Endothelial cell of umbilical vein (primary cell): ENCODE measurements at regions not wholly inside any gene's neighbourhood (a gene's known extent, or its start where the extent isn't known, plus 50 kb on each side); places are given as distances from the start of the nearest gene placed in this dataset.

ENCODE experiments used
- BruUV-seq: library from RNA; stranded (reverse); fragments of 400-500 nt; replicated peaks from 2 replicates; lab custom pipeline; 2021; lab: Mats Ljungman, UMichigan
- CTCF ChIA-PET: fragments of 300-600, 350-600 bp; sonication (Branson Sonifier 250); formaldehyde crosslinking; loops from one replicate; lab custom pipeline; 2021; ENCODE audit warnings: antibody characterized with exemption, inconsistent platforms; lab: Charles Lee
- POLR2A ChIA-PET: fragments of 300-600, 350-600 bp; sonication (Branson Sonifier 250); formaldehyde crosslinking; loops from one replicate; lab custom pipeline; 2021; ENCODE audit warnings: antibody characterized with exemption, inconsistent platforms; lab: Charles Lee
- DNase-seq: peaks from one replicate; pipeline ENCODE4 v3.0.0-alpha.2; 2011; ENCODE audit warnings: low read depth, low spot score
- FAIRE-seq: peaks from 2 replicates; lab custom pipeline; 2011; peaks lifted over from hg19 to GRCh38; lab: Jason Lieb, UNC
- H2AFZ ChIP-seq: 2 replicates; pipeline ENCODE4 v1.6.0; 2012; ENCODE audit warnings: low read depth, low read length, control low read depth, inconsistent platforms
- H3K27ac ChIP-seq: 2 replicates; pipeline ENCODE4 v1.5.1; 2011; ENCODE audit warnings: low read depth, mild to moderate bottlenecking, control low read depth, low read length, moderate library complexity; ENCODE audit not compliant: insufficient read depth
- H3K27me3 ChIP-seq, 2 experiments: 2 replicates each; pipeline versions ENCODE4 v1.6.0 to v1.6.1; 2011; ENCODE audit warnings: low read length in 2 of 2, mixed read lengths in 1 of 2; ENCODE audit not compliant: control insufficient read depth in 2 of 2, insufficient read depth in 2 of 2
- H3K36me3 ChIP-seq, 2 experiments: 2 replicates in 1 of 2; 3 replicates in 1 of 2; pipeline ENCODE4 v1.5.1; 2011; ENCODE audit warnings: low read length in 2 of 2, mild to moderate bottlenecking in 1 of 2, moderate library complexity in 1 of 2; ENCODE audit not compliant: control insufficient read depth in 2 of 2, insufficient read depth in 2 of 2; ENCODE audit errors: extremely low read depth in 1 of 2
- H3K4me1 ChIP-seq: 3 replicates; pipeline ENCODE4 v1.5.1; 2011; ENCODE audit warnings: mild to moderate bottlenecking, low read length; ENCODE audit not compliant: control insufficient read depth, insufficient read depth; ENCODE audit errors: extremely low read depth
- H3K4me2 ChIP-seq: 2 replicates; pipeline ENCODE4 v1.6.1; 2011; ENCODE audit warnings: low read length, control low read depth, mixed read lengths; ENCODE audit not compliant: insufficient read depth
- H3K4me3 ChIP-seq, 3 experiments: fragments of 200-600 bp in 1 of 3; sonication (generic), shearing (Covaris generic) in 1 of 3; replicated peaks in 1 of 3; 2 replicates each; pipeline ENCODE4 v1.5.1; 2011 to 2016; ENCODE audit warnings: control low read depth in 3 of 3, low read length in 3 of 3, mild to moderate bottlenecking in 2 of 3, inconsistent platforms in 1 of 3, low read depth in 1 of 3, moderate library complexity in 1 of 3; ENCODE audit not compliant: insufficient read depth in 1 of 3
- H3K79me2 ChIP-seq: 2 replicates; pipeline ENCODE4 v1.6.0; 2012; ENCODE audit warnings: low read length, inconsistent platforms; ENCODE audit not compliant: control insufficient read depth, insufficient read depth
- H3K9ac ChIP-seq: replicated peaks from 2 replicates; pipeline ENCODE3; 2011; ENCODE audit warnings: low read length, control low read depth; ENCODE audit not compliant: insufficient read depth; ENCODE audit errors: extremely low read depth
- H3K9me1 ChIP-seq: replicated peaks from 3 replicates; pipeline ENCODE4 v1.6.0; 2011; ENCODE audit warnings: mild to moderate bottlenecking, low read length; ENCODE audit not compliant: control insufficient read depth, insufficient read depth; ENCODE audit errors: extremely low read depth
- H3K9me3 ChIP-seq: replicated peaks from 2 replicates; pipeline ENCODE4 v1.5.1; 2012; ENCODE audit warnings: low read length, inconsistent platforms; ENCODE audit not compliant: control insufficient read depth, insufficient read depth
- H4K20me1 ChIP-seq: replicated peaks from 2 replicates; pipeline ENCODE3; 2011; ENCODE audit warnings: mild to moderate bottlenecking, low read length; ENCODE audit not compliant: control insufficient read depth, insufficient read depth; ENCODE audit errors: extremely low read depth
- CTCF ChIP-seq, 2 donors: IDR thresholded peaks; 1 replicate in 1 of 2; 2 replicates in 1 of 2; pipeline ENCODE4 v1.5.1; 2011; ENCODE audit warnings: low read length in 2 of 2, mild to moderate bottlenecking in 2 of 2, moderate library complexity in 2 of 2, control low read depth in 1 of 2, inconsistent platforms in 1 of 2, low read depth in 1 of 2; ENCODE audit not compliant: insufficient read depth in 1 of 2; ENCODE audit errors: extremely low read depth in 1 of 2
- EZH2 ChIP-seq: IDR thresholded peaks from 2 replicates; pipeline ENCODE4 v1.6.1; 2012; ENCODE audit warnings: borderline replicate concordance, low read depth, mild to moderate bottlenecking, moderate library complexity, low read length, inconsistent platforms; ENCODE audit not compliant: severe bottlenecking
- FOS ChIP-seq: IDR thresholded peaks from 2 replicates; pipeline ENCODE4 v1.6.1; 2011; ENCODE audit warnings: mild to moderate bottlenecking, low read length, moderate library complexity, borderline replicate concordance; ENCODE audit not compliant: insufficient read depth
- GATA2 ChIP-seq: IDR thresholded peaks from 2 replicates; pipeline ENCODE4 v1.7.0; 2011; ENCODE audit warnings: low read depth, mild to moderate bottlenecking, moderate library complexity, mixed read lengths, low read length; ENCODE audit not compliant: insufficient read length, insufficient read depth
- JUN ChIP-seq: IDR thresholded peaks from 2 replicates; pipeline ENCODE4 v1.6.1; 2011; ENCODE audit warnings: borderline replicate concordance, low read depth; ENCODE audit not compliant: insufficient read length, insufficient read depth
- MAX ChIP-seq: IDR thresholded peaks from 2 replicates; pipeline ENCODE4 v1.6.1; 2011; ENCODE audit not compliant: insufficient read depth, insufficient read length
- MYC ChIP-seq: IDR thresholded peaks from one replicate; pipeline ENCODE4 v1.6.1; 2011; ENCODE audit warnings: mild to moderate bottlenecking, low read depth, low read length
- POLR2A ChIP-seq: IDR thresholded peaks from 2 replicates; pipeline ENCODE4 v1.6.1; 2012; ENCODE audit warnings: low read depth, mild to moderate bottlenecking, control low read depth, low read length
- POLR2AphosphoS5 ChIP-seq: IDR thresholded peaks from 2 replicates; pipeline ENCODE4 v1.6.1; 2012; ENCODE audit warnings: low read depth, mild to moderate bottlenecking, control low read depth, low read length, moderate library complexity; ENCODE audit not compliant: insufficient read depth
- dilution Hi-C: fragments of 300-500 bp; cut with MboI; formaldehyde crosslinking; loops from one replicate; pipeline ENCODE4 v1.15.0; 2019; ENCODE audit warnings: low sequenced_read_pairs; ENCODE audit not compliant: extremely low pct_ligation_motif_present
- intact Hi-C: fragments of 100-400 bp; cut with micrococcal nuclease; formaldehyde crosslinking; loops from one replicate; pipeline ENCODE4 v1.10.0; 2022

- Histone ChIP-seq H3K9me1 (no peaks in the 10 kb centered on the region), H3K4me3 (no peak overlapping the region), H3K9me3 (no peaks in the 10 kb centered on the region), H2AFZ (no peak overlapping the region), H3K4me2 (no peak overlapping the region), H3K27ac (no peak overlapping the region), H3K9ac (no peak overlapping the region), H3K4me1 (no peaks in the 10 kb centered on the region), H3K27me3 (peaks cover 10 to 12% of the 10 kb centered on the region in 2 experiments), H3K79me2 (no peaks in the 10 kb centered on the region), H4K20me1 (no peaks in the 10 kb centered on the region), H3K36me3 (no peaks in the 10 kb centered on the region)
- dilution Hi-C loops (no loop called here), intact Hi-C loops (no loop called here)
- TF ChIP-seq JUN (no peak), GATA2 (no peak), EZH2 (no peak), MAX (no peak), CTCF (IDR thresholded peaks at IDR 0.05; ENCODE audit: extremely low read depth in 1 of 2, insufficient read depth in 1 of 2, low read depth in 1 of 2, low read length in 2 of 2) (no peak), POLR2A (no peak)
- no peak for DNase-seq
- ChIA-PET POLR2A (no interaction called here), CTCF (no interaction called here)
- FAIRE-seq: no peak
- BruUV-seq: no TSS peak
Measured at GRCh38 chr4:38511702-38512101, 152.3 kb upstream of the KLF3 start.

DNA sequence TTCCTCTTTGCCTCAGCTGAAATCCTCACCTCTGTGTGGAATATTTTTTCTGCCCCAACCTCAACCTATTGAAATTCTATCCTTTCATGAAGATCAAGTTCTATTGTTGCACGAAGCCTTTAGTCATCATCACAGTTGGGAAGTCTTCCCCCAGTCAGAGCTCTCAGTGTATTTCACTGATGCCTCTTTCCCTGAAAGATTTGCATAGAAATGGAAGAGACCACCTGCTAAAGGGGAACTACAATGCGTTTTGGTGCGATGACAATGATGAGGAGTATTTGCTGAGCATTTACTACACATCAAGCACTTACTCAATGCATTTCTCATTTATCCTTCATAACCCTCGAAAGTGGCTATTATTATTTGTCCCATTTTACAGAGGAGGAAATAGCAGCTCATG is 151.2 kb upstream of the KLF3 start:
- no peak for DNase-seq
- Histone ChIP-seq H3K9ac (no peak overlapping the region), H3K27me3 (peaks cover 8 to 10% of the 10 kb centered on the region in 2 experiments), H2AFZ (no peak overlapping the region), H3K36me3 (no peaks in the 10 kb centered on the region), H3K9me1 (no peaks in the 10 kb centered on the region), H3K4me3 (no peak overlapping the region), H4K20me1 (no peaks in the 10 kb centered on the region), H3K27ac (no peak overlapping the region), H3K4me2 (no peak overlapping the region), H3K4me1 (no peaks in the 10 kb centered on the region), H3K9me3 (no peaks in the 10 kb centered on the region), H3K79me2 (no peaks in the 10 kb centered on the region)
- FAIRE-seq: no peak
- ChIA-PET POLR2A (no interaction called here), CTCF (no interaction called here)
- intact Hi-C loops: no loop called here
- no TSS peak for BruUV-seq
- dilution Hi-C loops: no loop called here
- TF ChIP-seq MAX (no peak), CTCF (IDR thresholded peaks at IDR 0.05; ENCODE audit: extremely low read depth in 1 of 2, insufficient read depth in 1 of 2, low read depth in 1 of 2, low read length in 2 of 2) (no peak), JUN (no peak), GATA2 (no peak), POLR2A (no peak), POLR2AphosphoS5 (no peak), FOS (no peak), MYC (no peak), EZH2 (no peak)
